Embryonic facial prominence (tissue), 1 donor: ENCODE measurements at regions not wholly inside any gene's neighbourhood (a gene's known extent, or its start where the extent isn't known, plus 50 kb on each side); places are given as distances from the start of the nearest gene placed in this dataset.

Experiments
- DNase-seq: peaks from one replicate; pipeline ENCODE4 v3.0.0-alpha.2; 2016; ENCODE audit errors: extremely low spot score

GRCh38 chr6:90928051-90928450 is 341.2 kb upstream of the MAP3K7 start:
- DNase-seq: no peak

- no peak for DNase-seq
Measured at GRCh38 chr6:90925726-90926125, 338.9 kb upstream of the MAP3K7 start.

DNA sequence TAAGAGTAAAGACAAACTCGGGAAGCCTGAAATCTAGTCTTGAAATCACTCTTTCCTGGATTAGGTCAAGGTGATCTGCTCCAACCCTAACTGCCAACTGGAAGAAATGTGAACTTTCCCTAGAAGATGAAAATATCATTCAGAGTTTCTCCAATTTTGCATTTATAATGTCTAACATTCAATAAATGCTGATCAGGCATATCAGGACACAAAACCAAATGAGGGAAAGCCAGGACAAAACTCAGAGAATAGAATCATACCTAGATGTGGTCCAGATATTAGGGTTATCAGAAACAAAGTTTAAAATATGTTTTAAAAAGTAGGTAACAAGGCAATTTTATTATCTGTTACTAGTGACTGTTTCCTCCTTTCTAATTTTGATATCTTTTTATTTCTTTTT is 335.5 kb upstream of the MAP3K7 start:
- DNase-seq: no peak

DNA sequence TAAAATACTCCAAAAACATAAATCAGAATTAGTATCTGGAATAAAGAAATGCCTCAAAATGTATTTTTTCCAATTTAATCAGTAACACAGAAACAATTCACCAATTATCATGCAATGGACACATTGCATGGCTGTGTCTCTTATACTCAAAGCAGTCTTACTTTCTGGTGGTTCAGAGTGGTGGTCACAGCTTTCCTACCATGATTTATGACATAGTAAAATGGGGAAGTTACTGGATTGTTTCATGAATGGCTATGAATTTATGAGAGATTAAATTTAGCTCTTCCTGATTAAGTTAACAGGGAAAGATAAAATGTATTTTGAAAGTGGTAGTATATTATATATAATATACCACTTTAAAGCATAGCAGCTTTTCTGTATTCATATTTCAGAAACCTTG is 331.5 kb upstream of the MAP3K7 start:
- DNase-seq: no peak

- DNase-seq: no peak
Measured at GRCh38 chr6:90917376-90917775, 330.5 kb upstream of the MAP3K7 start.

DNA sequence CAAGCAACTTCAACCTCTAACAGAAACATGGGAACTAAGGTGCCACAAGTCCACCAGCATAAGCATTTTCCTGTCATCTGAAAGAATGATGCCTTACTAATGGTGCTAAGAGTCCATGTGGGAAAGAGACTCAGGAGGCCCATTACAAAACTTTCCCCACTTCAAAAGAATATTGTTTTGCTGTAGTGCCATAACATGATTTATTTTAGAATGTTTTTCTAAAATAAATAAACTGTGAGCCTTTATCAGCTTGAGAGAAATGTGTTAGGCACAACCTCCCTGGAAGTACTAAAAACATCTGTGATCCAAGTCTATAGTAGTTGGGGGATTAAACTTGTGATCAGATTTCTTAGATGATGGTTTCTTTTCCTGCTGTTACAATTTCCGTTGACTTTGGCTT is 330.1 kb upstream of the MAP3K7 start:
- no peak for DNase-seq

- no peak for DNase-seq
Measured at GRCh38 chr6:90915224-90915915, 328.5 kb upstream of the MAP3K7 start.

GRCh38 chr6:90914312-90914711 is 327.4 kb upstream of the MAP3K7 start:
- no peak for DNase-seq

- DNase-seq: no peak
Measured at GRCh38 chr6:90913266-90913960, 326.5 kb upstream of the MAP3K7 start.

- no peak for DNase-seq
Measured at GRCh38 chr6:90911642-90912041, 324.8 kb upstream of the MAP3K7 start.

GRCh38 chr6:90910893-90911292 is 324.0 kb upstream of the MAP3K7 start:
- no peak for DNase-seq

- no peak for DNase-seq
Measured at GRCh38 chr6:90907931-90908655, 321.2 kb upstream of the MAP3K7 start.

DNA sequence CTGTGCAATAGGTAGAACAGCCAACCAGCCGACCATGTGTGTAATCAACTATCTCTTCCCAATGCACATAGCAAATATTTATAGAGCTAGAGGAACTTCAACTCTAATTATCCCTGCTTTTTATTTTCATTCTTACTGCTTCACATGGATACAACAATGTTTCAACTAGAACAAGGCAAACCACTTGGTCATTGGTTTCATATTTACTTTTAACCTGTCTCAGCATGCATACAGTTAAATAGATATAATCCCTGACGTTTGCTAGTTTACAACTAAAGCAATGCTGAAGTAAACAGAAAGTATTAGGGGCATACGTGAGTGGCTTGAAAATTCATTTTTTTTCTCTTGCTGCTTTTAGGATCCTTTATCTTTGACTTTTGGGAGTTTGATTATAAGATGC is 318.5 kb upstream of the MAP3K7 start:
- DNase-seq: no peak

DNA sequence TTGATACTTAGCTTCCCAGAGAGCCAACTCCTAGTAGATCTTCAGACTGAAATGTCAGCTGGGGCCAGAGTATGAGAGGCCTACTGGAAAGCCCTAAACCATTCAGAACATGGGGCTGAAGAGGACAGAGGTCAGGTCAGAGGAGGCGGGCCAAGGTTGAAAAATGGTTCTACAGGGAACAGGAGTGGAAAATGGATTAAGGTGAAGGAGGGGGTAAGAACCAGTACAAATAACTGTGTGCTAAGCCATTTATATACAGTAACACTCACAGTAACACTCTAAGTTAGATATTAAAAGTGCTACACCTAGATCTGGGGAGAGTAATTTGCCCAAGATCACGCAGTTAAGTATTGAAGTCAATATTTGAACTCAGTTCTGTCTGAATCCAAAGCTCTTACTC is 313.2 kb upstream of the MAP3K7 start:
- no peak for DNase-seq

DNA sequence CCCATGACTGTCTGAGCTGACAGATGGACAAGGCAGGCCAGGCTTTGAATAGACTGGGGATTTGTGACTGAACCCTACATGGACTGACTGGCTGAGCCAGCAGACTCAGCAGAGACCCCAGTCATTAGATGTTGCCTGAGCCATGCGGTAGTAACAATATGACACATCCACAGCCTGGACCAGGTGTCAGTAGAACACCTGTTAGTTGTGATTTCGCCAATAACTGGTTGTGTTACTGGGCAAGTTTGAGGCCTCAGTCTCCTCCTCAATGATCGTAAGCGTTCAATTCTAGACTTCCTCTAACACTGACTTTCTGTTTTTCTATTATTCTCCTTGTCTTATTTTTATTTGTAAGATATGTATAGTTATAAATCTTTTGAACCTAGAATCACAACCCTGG is 311.9 kb upstream of the MAP3K7 start:
- DNase-seq: no peak

DNA sequence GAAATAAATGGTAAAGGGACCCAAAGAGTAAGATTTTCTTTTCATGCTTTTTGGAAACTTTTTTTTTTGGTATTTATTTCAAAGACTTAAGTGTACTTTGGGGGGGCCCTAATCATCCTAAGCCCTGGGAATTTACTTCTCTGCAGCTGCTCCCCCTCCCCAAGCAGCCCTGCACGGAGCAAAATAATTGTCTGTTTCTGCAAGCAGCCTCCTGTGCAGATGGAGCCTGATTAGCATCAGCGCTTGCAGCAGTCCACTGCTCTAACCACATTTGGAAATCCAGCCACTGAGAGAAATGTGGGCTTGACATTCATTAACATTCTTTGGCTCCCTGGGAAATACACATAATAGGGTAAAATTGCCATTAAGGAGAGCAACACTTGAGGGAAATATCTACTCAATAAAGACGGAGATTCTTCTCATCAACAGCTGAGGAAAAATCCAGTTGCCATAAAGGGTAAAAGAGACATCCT is 309.2 kb upstream of the MAP3K7 start:
- DNase-seq: no peak

- no peak for DNase-seq
Measured at GRCh38 chr6:90895299-90896074, 308.6 kb upstream of the MAP3K7 start.

DNA sequence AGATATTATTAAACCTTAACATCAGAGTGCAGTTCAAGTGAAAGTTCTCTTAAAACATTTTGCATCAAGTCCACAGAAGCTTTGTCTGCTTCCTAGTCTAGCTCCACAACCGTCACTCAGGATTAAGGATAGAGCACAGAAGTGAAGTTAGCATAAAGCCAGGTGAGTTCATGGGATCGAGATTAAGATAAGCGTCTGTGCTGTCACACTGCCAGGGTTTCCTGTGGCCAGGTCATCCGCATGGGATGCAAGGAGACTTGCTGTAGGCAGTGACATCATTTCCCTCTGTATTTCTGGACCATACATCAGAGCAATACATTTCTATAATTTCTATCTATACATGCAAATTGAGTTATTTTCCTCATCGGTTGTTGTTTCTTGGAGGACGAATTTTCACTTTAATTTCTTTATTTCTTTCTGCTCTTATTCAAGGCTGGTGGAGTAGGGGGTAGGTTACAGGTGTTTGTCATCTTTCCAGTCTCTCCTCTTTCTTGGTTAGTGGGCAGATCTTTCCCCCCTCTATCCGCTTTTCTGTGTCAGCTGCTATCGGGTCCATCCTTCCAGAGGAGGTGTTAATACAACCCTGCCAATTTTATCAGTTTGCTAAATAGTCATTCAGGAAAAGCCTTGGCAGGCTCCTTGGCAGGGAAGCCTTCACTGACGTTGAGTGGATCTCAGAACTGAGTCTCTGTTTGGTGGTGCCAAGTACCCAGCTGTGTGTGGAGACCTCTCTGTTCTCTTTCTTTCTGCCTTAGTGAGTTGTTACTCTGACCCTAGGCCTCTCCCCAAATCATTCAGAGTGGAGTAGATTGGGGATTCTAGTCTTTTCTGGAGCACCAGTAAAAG is 307.6 kb upstream of the MAP3K7 start:
- no peak for DNase-seq

DNA sequence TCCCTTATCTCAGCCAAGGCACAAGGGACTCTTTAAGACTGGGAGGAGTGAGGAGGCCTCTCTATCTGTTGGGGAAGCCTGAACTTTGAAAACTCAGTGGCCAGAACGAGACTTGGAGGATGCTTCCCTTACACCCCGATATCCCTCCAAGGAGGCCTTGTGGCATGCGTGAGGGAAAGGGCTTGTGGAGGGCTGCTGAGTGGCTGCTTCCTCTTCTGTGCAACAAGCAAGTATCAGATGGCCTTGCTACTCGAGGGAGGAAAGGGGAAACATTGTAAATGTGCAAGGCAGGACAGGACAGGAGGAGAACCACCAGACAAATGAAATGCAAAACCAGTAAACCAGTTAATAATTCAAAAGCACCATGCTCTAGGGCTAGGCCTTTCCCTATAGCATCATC is 306.5 kb upstream of the MAP3K7 start:
- no peak for DNase-seq

DNA sequence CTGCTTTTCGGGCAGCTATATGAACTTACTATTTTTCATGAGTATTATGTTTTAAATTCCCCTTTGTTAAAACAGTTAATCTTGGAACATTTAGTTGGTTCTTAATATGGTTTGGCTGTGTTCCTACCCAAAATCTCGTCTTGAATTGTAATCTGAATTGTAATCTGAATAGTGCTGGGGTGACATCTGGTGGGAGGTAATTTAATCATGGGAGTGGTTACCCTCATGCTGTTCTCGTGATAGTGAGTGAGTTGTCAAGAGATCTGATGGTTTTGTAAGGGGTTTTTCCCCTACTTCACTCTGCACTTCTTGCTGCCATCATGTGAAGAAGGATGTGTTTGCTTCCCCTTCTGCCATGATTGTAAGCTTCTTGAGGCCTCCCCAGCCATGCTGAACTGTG is 305.4 kb upstream of the MAP3K7 start:
- no peak for DNase-seq

GRCh38 chr6:90891355-90891754 is 304.5 kb upstream of the MAP3K7 start:
- no peak for DNase-seq
